ENCODE measurements at regions not wholly inside any gene's neighbourhood (a gene's known extent, or its start where the extent isn't known, plus 50 kb on each side); places are given as distances from the start of the nearest gene placed in this dataset.

GRCh38 chr1:232263452-232263851 lies 366.5 kb downstream of the SIPA1L2 start:
- TF ChIP-seq CTCF (conservative IDR thresholded peaks at IDR 0.05; ENCODE audit: low read length), result no peak
- DNase-seq (ENCODE audit: low read depth), result no peak

GRCh38 chr1:232262991-232263390 lies 366.9 kb downstream of the SIPA1L2 start:
- no peak overlapping the region for H3K4me3 ChIP-seq (ENCODE audit: low read length)
- no peak for TF ChIP-seq CTCF (conservative IDR thresholded peaks at IDR 0.05; ENCODE audit: low read length)
- no peak for DNase-seq (ENCODE audit: low read depth)

More at GRCh38 chr1:232263452-232263851, 366.5 kb downstream of the SIPA1L2 start:
- H3K4me3 ChIP-seq (ENCODE audit: low read length), result no peak overlapping the region

- no peak for DNase-seq (ENCODE audit: low read depth)
- no peak overlapping the region for H3K4me3 ChIP-seq (ENCODE audit: low read length)
- no peak for TF ChIP-seq CTCF (conservative IDR thresholded peaks at IDR 0.05; ENCODE audit: low read length)
Observed at GRCh38 chr1:232260861-232261260, 369.1 kb downstream of the SIPA1L2 start.

- TF ChIP-seq CTCF (conservative IDR thresholded peaks at IDR 0.05; ENCODE audit: low read length), result no peak
- H3K4me3 ChIP-seq (ENCODE audit: low read length), result no peak overlapping the region
- no peak for DNase-seq (ENCODE audit: low read depth)
Observed at GRCh38 chr1:232260045-232260444, 369.9 kb downstream of the SIPA1L2 start.

GRCh38 chr1:232259333-232259732 lies 370.6 kb downstream of the SIPA1L2 start:
- H3K4me3 ChIP-seq (ENCODE audit: low read length), result no peak overlapping the region
- no peak for DNase-seq (ENCODE audit: low read depth)
- TF ChIP-seq CTCF (conservative IDR thresholded peaks at IDR 0.05; ENCODE audit: low read length), result no peak

GRCh38 chr1:232252546-232253118 lies 377.3 kb downstream of the SIPA1L2 start:
- no peak for DNase-seq (ENCODE audit: low read depth)
- no peak for TF ChIP-seq CTCF (conservative IDR thresholded peaks at IDR 0.05; ENCODE audit: low read length)
- no peak overlapping the region for H3K4me3 ChIP-seq (ENCODE audit: low read length)

- TF ChIP-seq CTCF (conservative IDR thresholded peaks at IDR 0.05; ENCODE audit: low read length), result no peak
- DNase-seq (ENCODE audit: low read depth), result no peak
- no peak overlapping the region for H3K4me3 ChIP-seq (ENCODE audit: low read length)
Observed at GRCh38 chr1:232250838-232251237, 379.1 kb downstream of the SIPA1L2 start.
